ENCODE measurements at regions not wholly inside any gene's neighbourhood (a gene's known extent, or its start where the extent isn't known, plus 50 kb on each side); places are given as distances from the start of the nearest gene placed in this dataset.
"Not testable (repeated sequence)": the region's sequence is repeated elsewhere in the genome, so short reads cannot be mapped to it uniquely, and the experiment has no call there.

DNA sequence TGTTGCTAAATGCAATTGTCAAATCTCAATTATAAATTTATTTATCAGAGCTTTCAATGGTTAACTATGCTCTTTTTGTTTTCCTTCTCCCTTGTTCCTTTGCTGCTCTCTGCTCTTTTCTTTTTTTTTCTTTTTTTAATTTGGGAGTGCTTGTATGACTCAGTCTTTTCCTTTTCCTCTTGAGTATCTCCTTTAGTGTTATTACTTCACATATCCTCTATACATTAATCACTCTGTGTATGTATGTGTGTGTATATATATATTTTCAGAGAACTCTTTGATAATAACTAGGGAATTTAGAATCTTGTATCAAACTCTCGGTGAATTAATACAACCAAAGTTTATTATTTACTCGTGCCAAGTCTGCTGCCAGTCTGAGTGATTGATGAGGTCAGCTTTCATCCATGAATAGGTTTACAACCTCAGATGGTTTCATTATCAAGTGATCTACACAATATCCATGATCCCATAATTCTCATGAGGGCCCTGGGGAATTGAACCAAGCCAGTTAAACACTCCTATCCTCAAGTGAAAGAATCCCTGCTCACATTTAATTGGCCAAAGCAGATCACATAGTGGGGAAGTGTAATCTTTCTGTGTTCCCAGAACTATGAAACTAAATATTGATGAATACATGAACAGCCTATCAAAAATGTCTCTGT, 743.4 kb upstream of the CNTN5 start:
- intact Hi-C loops (cut with DNase I): no loop called here

DNA sequence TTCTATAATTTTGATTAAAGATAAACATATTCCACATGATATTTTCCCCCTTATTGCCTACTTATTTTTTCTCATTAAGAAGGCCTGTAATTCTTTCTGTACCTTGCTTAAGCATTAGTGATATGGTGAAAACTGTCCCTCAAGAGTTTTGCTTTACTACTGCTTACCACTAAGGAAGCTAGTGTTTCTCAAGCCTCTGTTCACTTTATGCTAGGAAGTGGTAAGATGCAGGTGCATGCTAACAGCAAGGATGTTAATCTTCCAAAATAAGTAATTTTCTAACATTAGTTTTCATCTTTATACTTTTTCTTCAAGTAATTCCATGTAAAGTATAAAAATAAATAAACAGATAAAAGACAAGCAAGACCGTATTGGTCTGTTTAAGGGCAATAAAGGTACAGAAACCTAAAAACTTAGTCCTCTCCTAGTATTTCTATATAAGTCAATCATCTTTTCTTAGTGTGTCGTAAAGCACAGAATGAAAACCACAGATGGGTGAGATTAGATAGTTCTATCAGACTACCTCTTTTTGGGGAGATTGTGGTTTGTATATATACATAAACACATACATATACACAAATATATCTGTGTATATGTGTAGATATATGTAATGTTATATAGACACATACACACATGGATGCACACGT, 731.0 kb upstream of the CNTN5 start:
- Histone ChIP-seq H3K27me3 (ENCODE audit: low read depth) (no peaks in the 10 kb centered on the region), H3K9me3 (no peaks in the 10 kb centered on the region), H3K36me3 (no peaks in the 10 kb centered on the region), H3K4me3 (no peak overlapping the region), H3K4me1 (no peaks in the 10 kb centered on the region), H3K27ac (no peak overlapping the region)
- intact Hi-C loops (cut with DNase I): no loop called here
- DNase-seq: no peak
- ATAC-seq: no peak
- TF ChIP-seq, protein P1, sequence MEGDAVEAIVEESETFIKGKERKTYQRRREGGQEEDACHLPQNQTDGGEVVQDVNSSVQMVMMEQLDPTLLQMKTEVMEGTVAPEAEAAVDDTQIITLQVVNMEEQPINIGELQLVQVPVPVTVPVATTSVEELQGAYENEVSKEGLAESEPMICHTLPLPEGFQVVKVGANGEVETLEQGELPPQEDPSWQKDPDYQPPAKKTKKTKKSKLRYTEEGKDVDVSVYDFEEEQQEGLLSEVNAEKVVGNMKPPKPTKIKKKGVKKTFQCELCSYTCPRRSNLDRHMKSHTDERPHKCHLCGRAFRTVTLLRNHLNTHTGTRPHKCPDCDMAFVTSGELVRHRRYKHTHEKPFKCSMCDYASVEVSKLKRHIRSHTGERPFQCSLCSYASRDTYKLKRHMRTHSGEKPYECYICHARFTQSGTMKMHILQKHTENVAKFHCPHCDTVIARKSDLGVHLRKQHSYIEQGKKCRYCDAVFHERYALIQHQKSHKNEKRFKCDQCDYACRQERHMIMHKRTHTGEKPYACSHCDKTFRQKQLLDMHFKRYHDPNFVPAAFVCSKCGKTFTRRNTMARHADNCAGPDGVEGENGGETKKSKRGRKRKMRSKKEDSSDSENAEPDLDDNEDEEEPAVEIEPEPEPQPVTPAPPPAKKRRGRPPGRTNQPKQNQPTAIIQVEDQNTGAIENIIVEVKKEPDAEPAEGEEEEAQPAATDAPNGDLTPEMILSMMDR (IDR thresholded peaks at IDR 0.05): no peak

More for the DNA sequence above, 743.4 kb upstream of the CNTN5 start:
- Histone ChIP-seq H3K36me3 (no peaks in the 10 kb centered on the region), H3K4me3 (no peak overlapping the region), H3K27ac (no peak overlapping the region), H3K9me3 (no peaks in the 10 kb centered on the region), H3K4me1 (no peaks in the 10 kb centered on the region), H3K27me3 (ENCODE audit: low read depth) (no peaks in the 10 kb centered on the region)
- ATAC-seq (no peak), DNase-seq (no peak)
- TF ChIP-seq, protein P1 (IDR thresholded peaks at IDR 0.05): no peak

DNA sequence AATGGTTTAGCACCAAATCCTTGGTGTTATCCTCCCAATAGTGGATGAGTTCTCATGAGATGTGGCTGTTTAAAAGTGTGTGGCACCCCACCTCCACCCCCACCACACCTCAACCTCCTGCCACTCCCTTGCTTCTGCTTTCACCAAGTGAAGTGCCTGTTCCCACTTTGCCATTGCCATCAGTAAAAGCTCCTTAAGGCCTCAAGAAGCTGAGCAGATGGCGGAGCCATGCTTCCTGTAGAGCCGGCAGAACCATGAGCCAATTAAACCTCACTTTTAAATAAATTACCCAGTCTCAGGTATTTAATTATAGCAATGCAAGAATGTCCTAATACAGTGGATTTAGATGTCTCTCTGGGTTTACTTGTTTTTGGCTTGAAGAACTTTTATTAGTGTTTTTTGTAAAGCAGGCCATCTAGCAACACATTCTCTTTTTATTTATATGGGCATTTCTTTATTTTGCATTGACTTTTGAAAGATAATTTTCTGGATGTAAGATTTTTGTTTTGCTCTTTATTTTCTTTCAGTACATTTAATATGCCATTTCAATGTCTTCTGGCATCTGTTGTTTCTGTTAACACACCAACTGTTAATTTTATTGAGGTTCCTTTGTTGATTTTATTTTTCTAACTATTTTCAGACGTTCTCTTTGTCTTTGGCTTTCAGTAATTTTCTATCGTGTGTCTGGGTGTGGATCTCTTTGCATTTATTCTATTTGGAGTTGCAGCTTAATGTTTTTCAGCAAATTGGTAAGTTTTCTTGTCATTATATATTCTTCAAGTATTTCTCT, 724.5 kb upstream of the CNTN5 start:
- Histone ChIP-seq H3K36me3 (no peaks in the 10 kb centered on the region), H3K4me3 (no peak overlapping the region), H3K27ac (no peak overlapping the region), H3K4me1 (no peaks in the 10 kb centered on the region), H3K9me3 (no peaks in the 10 kb centered on the region), H3K27me3 (ENCODE audit: low read depth) (no peaks in the 10 kb centered on the region)
- TF ChIP-seq, protein P1 (IDR thresholded peaks at IDR 0.05): no peak
- intact Hi-C loops (cut with DNase I): no loop called here
- DNase-seq (no peak), ATAC-seq (no peak)

DNA sequence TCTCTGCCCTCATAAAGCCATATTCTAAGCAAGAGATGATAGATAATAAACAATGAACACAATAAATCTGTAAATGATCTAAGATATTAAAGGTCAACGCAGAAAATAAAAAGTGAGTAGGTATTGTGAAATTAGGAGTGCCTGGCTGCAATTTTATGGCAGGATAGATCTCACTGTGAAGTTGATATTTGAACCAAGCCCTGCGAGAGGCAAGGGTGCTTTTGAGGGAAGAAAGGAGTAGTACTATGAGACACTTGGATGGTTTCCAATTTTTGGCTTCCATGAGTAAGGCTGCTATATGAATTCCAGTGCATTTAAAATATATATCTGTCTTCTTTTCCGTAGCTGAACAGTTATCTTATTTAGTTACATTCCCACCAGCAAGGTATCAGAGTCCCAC, 720.0 kb upstream of the CNTN5 start:
- no peak for DNase-seq
- Histone ChIP-seq H3K4me1 (no peaks in the 10 kb centered on the region), H3K27me3 (ENCODE audit: low read depth) (no peaks in the 10 kb centered on the region), H3K9me3 (no peaks in the 10 kb centered on the region), H3K27ac (no peak overlapping the region), H3K36me3 (no peaks in the 10 kb centered on the region), H3K4me3 (no peak overlapping the region)
- TF ChIP-seq, protein P1 (IDR thresholded peaks at IDR 0.05): no peak
- intact Hi-C loops (cut with DNase I): no loop called here
- ATAC-seq: no peak

DNA sequence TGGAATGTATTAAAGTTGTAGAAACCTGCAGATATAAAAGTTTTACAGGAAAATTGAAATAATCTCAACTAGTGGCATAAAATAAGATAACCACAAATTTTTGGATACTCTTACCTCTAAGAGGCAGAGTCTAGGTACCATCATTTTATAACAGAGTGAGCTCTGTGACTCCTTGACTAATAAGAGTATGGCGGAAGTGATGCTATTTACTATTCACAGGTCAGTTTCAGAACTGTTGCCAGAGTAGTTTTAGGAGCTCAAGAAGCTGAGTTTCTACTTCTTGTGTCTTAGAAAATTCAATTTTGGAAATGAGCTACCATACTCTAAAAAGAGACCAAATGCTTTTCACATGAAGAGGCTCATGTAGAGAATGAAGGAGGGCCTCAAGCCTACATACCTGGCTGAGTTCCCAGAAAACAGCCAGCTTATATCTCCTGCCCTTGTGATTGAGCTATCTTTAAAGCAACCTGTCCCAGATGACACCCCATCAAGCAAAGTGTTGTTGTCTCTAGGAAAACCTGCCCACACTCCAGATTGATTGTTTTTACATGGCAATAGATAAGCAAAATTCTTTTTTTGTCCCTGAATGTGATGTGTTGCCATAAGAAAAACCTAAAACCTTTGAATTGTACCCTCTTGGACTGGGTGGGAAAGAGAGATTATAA, 712.8 kb upstream of the CNTN5 start:
- no peaks in the 10 kb centered on the region for H3K9me3 ChIP-seq
- ATAC-seq: no peak
- H3K4me1 ChIP-seq: no peaks in the 10 kb centered on the region
- H3K4me3 ChIP-seq: no peak overlapping the region
- H3K27ac ChIP-seq: no peak overlapping the region
- intact Hi-C loops (cut with DNase I): no loop called here
- TF ChIP-seq, protein P1 (IDR thresholded peaks at IDR 0.05): no peak
- H3K36me3 ChIP-seq: no peaks in the 10 kb centered on the region
- no peak for DNase-seq
- H3K27me3 ChIP-seq (ENCODE audit: low read depth): no peaks in the 10 kb centered on the region

DNA sequence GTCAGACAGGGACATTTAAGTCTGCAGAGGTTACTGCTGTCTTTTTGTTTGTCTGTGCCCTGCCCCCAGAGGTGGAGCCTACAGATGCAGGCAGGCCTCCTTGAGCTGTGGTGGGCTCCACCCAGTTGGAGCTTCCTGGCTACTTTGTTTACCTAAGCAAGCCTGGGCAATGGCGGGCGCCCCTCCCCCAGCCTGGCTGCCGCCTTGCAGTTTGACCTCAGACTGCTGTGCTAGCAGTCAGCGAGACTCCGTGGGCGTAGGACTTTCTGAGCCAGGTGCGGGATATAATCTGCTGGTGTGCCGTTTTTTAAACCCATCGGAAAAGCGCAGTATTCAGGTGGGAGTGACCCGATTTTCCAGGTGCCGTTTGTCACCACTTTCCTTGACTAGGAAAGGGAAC, 690.4 kb upstream of the CNTN5 start:
- H3K9me3 ChIP-seq; ATAC-seq; intact Hi-C loops (cut with DNase I); H3K27ac ChIP-seq; H3K4me1 ChIP-seq; H3K4me3 ChIP-seq; DNase-seq; H3K36me3 ChIP-seq; H3K27me3 ChIP-seq (ENCODE audit: low read depth): not testable (repeated sequence)
